BJ (cell line): ENCODE measurements at regions not wholly inside any gene's neighbourhood (a gene's known extent, or its start where the extent isn't known, plus 50 kb on each side); places are given as distances from the start of the nearest gene placed in this dataset.

ENCODE experiments used
- CTCF ChIA-PET: fragments of 350-600 bp; formaldehyde crosslinking; extraction: SDS; loops from one replicate; lab custom pipeline; 2021; ENCODE audit warnings: antibody characterized with exemption, inconsistent platforms; lab: Yijun Ruan, JAX
- POLR2A ChIA-PET: fragments of 300-600 bp; sonication (Branson Sonifier 250); formaldehyde crosslinking; extraction: SDS; loops from one replicate; lab custom pipeline; 2021; ENCODE audit warnings: antibody characterized with exemption; lab: Charles Lee
- DNase-seq: peaks from one replicate; pipeline ENCODE4 v3.0.0-alpha.2; 2011; ENCODE audit warnings: low read depth
- H3K27me3 ChIP-seq: 2 replicates; pipeline ENCODE4 v1.6.0; 2011; ENCODE audit warnings: low read length; ENCODE audit not compliant: control insufficient read depth, insufficient read depth
- H3K36me3 ChIP-seq: 2 replicates; pipeline ENCODE4 v1.5.1; 2011; ENCODE audit warnings: low read length; ENCODE audit not compliant: control insufficient read depth, insufficient read depth
- H3K4me3 ChIP-seq: 2 replicates; pipeline ENCODE4 v1.5.1; 2011; ENCODE audit warnings: low read depth, mild to moderate bottlenecking, control low read depth, low read length
- CTCF ChIP-seq: IDR thresholded peaks from 2 replicates; pipeline ENCODE4 v1.5.1; 2011; ENCODE audit warnings: low read depth, mild to moderate bottlenecking, control low read depth, inconsistent platforms, low read length, moderate library complexity; ENCODE audit not compliant: insufficient read depth

- no peaks in the 10 kb centered on the region for H3K36me3 ChIP-seq
- no peak for DNase-seq
- H3K4me3 ChIP-seq: no peak overlapping the region
- H3K27me3 ChIP-seq: no peaks in the 10 kb centered on the region
- ChIA-PET POLR2A (no interaction called here), CTCF (interaction anchor here (1.8 kb wide), 1 partner anchor 10 kb away, joined by 5 read pairs; no protein-coding TSS in a partner anchor)
- TF ChIP-seq CTCF: no peak
These were observed 188.0 kb upstream of the GHR start for GRCh38 chr5:42235241-42235640.

GRCh38 chr5:42235837-42236236, 187.4 kb upstream of the GHR start:
- H3K4me3 ChIP-seq: no peak overlapping the region
- no peak for DNase-seq
- TF ChIP-seq CTCF: no peak
- no peaks in the 10 kb centered on the region for H3K36me3 ChIP-seq
- CTCF ChIA-PET: interaction anchor here (1.8 kb wide), 1 partner anchor 10 kb away, joined by 5 read pairs; no protein-coding TSS in a partner anchor
- no peaks in the 10 kb centered on the region for H3K27me3 ChIP-seq
- POLR2A ChIA-PET: no interaction called here

GRCh38 chr5:42241636-42242035, 181.6 kb upstream of the GHR start:
- no peak for TF ChIP-seq CTCF
- POLR2A ChIA-PET: interaction anchor here (0.5 kb wide), 1 partner anchor 1404 kb away, joined by 4 read pairs; no protein-coding TSS in a partner anchor
- Histone ChIP-seq H3K4me3 (no peak overlapping the region), H3K36me3 (no peaks in the 10 kb centered on the region), H3K27me3 (no peaks in the 10 kb centered on the region)
- CTCF ChIA-PET: no interaction called here
- DNase-seq: no peak

GRCh38 chr5:42242210-42242609, 181.0 kb upstream of the GHR start:
- DNase-seq: no peak
- ChIA-PET POLR2A (no interaction called here), CTCF (no interaction called here)
- no peaks in the 10 kb centered on the region for H3K36me3 ChIP-seq
- H3K27me3 ChIP-seq: no peaks in the 10 kb centered on the region
- no peak for TF ChIP-seq CTCF
- no peak overlapping the region for H3K4me3 ChIP-seq

GRCh38 chr5:42242881-42243485, 180.3 kb upstream of the GHR start:
- TF ChIP-seq CTCF: no peak
- Histone ChIP-seq H3K36me3 (no peaks in the 10 kb centered on the region), H3K4me3 (no peak overlapping the region), H3K27me3 (no peaks in the 10 kb centered on the region)
- ChIA-PET POLR2A (no interaction called here), CTCF (no interaction called here)
- no peak for DNase-seq
